ENCODE measurements at regions not wholly inside any gene's neighbourhood (a gene's known extent, or its start where the extent isn't known, plus 50 kb on each side); places are given as distances from the start of the nearest gene placed in this dataset.

- TF ChIP-seq CTCF (IDR thresholded peaks at IDR 0.05) (no peak), POLR2A (IDR thresholded peaks at IDR 0.05) (no peak), POLR2AphosphoS5 (IDR thresholded peaks at IDR 0.05) (no peak)
These were observed 1247.1 kb downstream of the BRD1 start for GRCh38 chr22:48580481-48580970.
